HL-60 (cell line): ENCODE measurements at regions not wholly inside any gene's neighbourhood (a gene's known extent, or its start where the extent isn't known, plus 50 kb on each side); places are given as distances from the start of the nearest gene placed in this dataset.

Source experiments
- POLR2AphosphoS5 ChIP-seq: IDR thresholded peaks from 2 replicates; pipeline ENCODE4 v1.6.1; 2012; ENCODE audit warnings: low read depth
- SPI1 ChIP-seq: IDR thresholded peaks from 2 replicates; pipeline ENCODE4 v1.6.1; 2012; ENCODE audit warnings: low read depth, mild to moderate bottlenecking, borderline replicate concordance
- TF ChIP-seq, protein P1 (sequence below): IDR thresholded peaks from one replicate; pipeline ENCODE4 v1.5.1; 2011; ENCODE audit warnings: low read length, control low read depth, inconsistent platforms; ENCODE audit not compliant: insufficient read depth
- TF ChIP-seq, protein P2 (sequence below): IDR thresholded peaks from 2 replicates; pipeline ENCODE4 v1.6.1; 2012; ENCODE audit warnings: low read depth; ENCODE audit not compliant: insufficient replicate concordance

DNA sequence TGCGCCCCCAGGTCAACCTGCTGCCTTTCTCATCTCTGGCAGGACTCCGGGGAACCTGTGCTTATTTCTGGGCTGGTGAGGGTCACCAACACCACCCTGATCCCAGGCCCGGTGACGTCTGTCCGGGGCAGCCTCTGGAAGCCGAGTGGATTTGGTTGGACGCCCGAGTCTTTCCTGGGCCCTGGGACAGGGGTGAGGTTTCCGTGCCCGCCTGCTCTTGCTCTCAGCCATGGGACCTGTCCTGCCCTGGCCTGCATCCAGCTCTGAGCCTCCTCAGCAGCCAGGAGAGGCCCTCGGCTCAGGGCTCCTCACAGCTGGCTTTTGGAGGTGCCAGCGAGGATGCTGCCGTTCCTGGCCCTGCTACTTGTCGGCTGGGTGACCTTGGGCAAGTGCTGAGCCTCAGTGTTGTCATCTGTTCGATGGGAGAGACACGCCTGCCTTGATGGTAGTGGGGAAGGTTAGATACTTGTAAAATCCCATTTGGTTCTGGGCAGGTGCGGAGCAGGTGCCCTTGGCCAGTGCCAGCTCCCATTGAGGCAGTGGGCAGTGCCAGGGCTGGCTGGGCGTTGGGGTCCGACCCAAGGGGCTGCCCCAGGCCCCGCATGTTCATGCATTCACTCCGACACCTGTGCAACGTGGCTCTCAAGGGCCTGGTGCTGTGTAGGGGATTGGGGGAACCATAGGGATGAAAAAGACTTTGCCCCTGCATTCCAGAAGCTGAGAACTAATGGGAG, 58.9 kb upstream of the THY1 start:
- TF ChIP-seq, protein P1, sequence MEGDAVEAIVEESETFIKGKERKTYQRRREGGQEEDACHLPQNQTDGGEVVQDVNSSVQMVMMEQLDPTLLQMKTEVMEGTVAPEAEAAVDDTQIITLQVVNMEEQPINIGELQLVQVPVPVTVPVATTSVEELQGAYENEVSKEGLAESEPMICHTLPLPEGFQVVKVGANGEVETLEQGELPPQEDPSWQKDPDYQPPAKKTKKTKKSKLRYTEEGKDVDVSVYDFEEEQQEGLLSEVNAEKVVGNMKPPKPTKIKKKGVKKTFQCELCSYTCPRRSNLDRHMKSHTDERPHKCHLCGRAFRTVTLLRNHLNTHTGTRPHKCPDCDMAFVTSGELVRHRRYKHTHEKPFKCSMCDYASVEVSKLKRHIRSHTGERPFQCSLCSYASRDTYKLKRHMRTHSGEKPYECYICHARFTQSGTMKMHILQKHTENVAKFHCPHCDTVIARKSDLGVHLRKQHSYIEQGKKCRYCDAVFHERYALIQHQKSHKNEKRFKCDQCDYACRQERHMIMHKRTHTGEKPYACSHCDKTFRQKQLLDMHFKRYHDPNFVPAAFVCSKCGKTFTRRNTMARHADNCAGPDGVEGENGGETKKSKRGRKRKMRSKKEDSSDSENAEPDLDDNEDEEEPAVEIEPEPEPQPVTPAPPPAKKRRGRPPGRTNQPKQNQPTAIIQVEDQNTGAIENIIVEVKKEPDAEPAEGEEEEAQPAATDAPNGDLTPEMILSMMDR = no peak
- TF ChIP-seq POLR2AphosphoS5 = no peak
- TF ChIP-seq, protein P2, sequence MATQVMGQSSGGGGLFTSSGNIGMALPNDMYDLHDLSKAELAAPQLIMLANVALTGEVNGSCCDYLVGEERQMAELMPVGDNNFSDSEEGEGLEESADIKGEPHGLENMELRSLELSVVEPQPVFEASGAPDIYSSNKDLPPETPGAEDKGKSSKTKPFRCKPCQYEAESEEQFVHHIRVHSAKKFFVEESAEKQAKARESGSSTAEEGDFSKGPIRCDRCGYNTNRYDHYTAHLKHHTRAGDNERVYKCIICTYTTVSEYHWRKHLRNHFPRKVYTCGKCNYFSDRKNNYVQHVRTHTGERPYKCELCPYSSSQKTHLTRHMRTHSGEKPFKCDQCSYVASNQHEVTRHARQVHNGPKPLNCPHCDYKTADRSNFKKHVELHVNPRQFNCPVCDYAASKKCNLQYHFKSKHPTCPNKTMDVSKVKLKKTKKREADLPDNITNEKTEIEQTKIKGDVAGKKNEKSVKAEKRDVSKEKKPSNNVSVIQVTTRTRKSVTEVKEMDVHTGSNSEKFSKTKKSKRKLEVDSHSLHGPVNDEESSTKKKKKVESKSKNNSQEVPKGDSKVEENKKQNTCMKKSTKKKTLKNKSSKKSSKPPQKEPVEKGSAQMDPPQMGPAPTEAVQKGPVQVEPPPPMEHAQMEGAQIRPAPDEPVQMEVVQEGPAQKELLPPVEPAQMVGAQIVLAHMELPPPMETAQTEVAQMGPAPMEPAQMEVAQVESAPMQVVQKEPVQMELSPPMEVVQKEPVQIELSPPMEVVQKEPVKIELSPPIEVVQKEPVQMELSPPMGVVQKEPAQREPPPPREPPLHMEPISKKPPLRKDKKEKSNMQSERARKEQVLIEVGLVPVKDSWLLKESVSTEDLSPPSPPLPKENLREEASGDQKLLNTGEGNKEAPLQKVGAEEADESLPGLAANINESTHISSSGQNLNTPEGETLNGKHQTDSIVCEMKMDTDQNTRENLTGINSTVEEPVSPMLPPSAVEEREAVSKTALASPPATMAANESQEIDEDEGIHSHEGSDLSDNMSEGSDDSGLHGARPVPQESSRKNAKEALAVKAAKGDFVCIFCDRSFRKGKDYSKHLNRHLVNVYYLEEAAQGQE = no peak
- TF ChIP-seq SPI1 = no peak
